Nephron progenitor cell (in vitro differentiated cells): ENCODE measurements at regions not wholly inside any gene's neighbourhood (a gene's known extent, or its start where the extent isn't known, plus 50 kb on each side); places are given as distances from the start of the nearest gene placed in this dataset.
"Not testable (repeated sequence)": the region's sequence is repeated elsewhere in the genome, so short reads cannot be mapped to it uniquely, and the experiment has no call there.

Experiments used
- DNase-seq: peaks from one replicate; pipeline ENCODE4 v3.0.0; 2021
- H3K27ac Mint-ChIP-seq: 2 replicates; pipeline ENCODE4 v1.8.0; 2021; ENCODE audit warnings: mild to moderate bottlenecking, moderate library complexity, mixed read lengths
- H3K27me3 Mint-ChIP-seq: 2 replicates; pipeline ENCODE4 v1.8.0; 2021; ENCODE audit warnings: mild to moderate bottlenecking, low read depth, mixed read lengths; ENCODE audit not compliant: poor library complexity
- H3K36me3 Mint-ChIP-seq: 2 replicates; pipeline ENCODE4 v1.8.0; 2021; ENCODE audit warnings: low read depth, mixed read lengths
- H3K4me1 Mint-ChIP-seq: 2 replicates; pipeline ENCODE4 v1.8.0; 2021; ENCODE audit warnings: mixed read lengths
- H3K4me3 Mint-ChIP-seq: 2 replicates; pipeline ENCODE4 v1.8.0; 2021; ENCODE audit warnings: mild to moderate bottlenecking, moderate library complexity, mixed read lengths
- H3K9me3 Mint-ChIP-seq: 2 replicates; pipeline ENCODE4 v1.8.0; 2021; ENCODE audit warnings: mild to moderate bottlenecking, moderate library complexity, mixed read lengths
- TF ChIP-seq, protein P1 (sequence below): fragments of 200-600 bp; sonication (generic); IDR thresholded peaks from 2 replicates; pipeline ENCODE4 v1.5.0; 2021; ENCODE audit warnings: antibody characterized with exemption

DNA sequence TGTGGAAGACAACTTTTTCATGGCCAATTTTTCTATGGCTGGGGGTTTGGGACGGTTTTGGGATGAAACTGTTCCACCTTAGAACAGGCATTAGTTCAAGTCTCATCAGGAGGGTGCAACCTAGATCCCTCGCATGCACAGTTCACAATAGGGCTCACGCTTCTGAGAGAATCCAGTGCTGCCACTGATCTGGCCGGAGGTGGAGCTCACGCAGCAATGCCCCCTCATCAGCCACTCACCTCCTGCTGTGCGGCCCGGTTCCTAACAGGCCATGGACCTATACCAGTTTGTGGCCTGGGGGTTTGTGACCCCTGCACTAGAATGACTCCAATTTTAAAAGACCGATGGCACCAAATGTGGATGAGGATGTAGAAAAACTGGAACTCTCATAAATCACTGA lies 127.2 kb upstream of the IER5L start:
- Mint-ChIP-seq H3K36me3 (peaks cover 24% of the 10 kb centered on the region), H3K4me3 (no peak overlapping the region), H3K27me3 (peaks cover 6% of the 10 kb centered on the region), H3K27ac (peak overlapping the region; percentile 32), H3K9me3 (peaks cover 46% of the 10 kb centered on the region), H3K4me1 (peaks cover 7% of the 10 kb centered on the region)
- TF ChIP-seq, protein P1, sequence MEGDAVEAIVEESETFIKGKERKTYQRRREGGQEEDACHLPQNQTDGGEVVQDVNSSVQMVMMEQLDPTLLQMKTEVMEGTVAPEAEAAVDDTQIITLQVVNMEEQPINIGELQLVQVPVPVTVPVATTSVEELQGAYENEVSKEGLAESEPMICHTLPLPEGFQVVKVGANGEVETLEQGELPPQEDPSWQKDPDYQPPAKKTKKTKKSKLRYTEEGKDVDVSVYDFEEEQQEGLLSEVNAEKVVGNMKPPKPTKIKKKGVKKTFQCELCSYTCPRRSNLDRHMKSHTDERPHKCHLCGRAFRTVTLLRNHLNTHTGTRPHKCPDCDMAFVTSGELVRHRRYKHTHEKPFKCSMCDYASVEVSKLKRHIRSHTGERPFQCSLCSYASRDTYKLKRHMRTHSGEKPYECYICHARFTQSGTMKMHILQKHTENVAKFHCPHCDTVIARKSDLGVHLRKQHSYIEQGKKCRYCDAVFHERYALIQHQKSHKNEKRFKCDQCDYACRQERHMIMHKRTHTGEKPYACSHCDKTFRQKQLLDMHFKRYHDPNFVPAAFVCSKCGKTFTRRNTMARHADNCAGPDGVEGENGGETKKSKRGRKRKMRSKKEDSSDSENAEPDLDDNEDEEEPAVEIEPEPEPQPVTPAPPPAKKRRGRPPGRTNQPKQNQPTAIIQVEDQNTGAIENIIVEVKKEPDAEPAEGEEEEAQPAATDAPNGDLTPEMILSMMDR: no peak
- no peak for DNase-seq

DNA sequence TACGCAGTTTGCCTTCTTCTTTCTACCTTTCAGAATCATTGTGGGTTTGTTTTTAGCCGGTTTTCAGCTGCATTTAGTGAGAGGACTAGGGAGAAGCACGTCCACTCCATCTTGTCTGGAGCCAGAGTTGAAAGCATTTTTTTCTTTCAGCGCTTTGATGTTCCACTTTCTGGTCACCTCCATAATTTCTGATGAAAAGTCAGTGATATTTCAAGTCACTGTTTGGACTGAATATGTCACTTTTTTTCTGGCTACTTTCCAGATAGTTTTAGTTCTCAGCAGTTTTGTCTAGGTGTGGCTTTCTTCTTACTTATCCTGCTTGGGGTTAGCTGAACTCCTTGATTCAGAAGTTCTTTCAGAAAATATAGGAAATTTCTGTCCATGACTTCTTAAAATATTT lies 123.9 kb upstream of the IER5L start:
- Mint-ChIP-seq H3K27ac (no peak overlapping the region), H3K4me1 (peaks cover 7% of the 10 kb centered on the region), H3K9me3 (peaks cover 66% of the 10 kb centered on the region), H3K36me3 (peaks cover 24% of the 10 kb centered on the region), H3K4me3 (no peak overlapping the region), H3K27me3 (peaks cover 15% of the 10 kb centered on the region)
- TF ChIP-seq, protein P1: no peak
- DNase-seq: no peak

DNA sequence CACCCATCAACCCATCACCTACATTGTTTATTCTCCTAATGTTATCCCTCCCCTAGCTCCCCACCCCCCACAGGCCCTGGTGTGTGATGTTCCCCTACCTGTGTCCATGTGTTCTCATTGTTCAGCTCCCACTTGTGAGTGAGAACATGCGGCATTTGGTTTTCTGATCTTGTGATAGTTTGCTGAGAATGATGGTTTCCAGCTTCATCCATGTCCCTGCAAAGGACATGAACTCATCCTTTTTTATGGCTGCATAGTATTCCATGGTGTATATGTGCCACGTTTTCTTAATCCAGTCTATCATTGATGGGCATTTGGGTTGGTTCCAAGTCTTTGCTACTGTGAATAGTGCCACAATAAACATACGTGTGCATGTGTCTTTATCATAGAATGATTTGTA lies 118.1 kb upstream of the IER5L start:
- H3K4me1 Mint-ChIP-seq, H3K27ac Mint-ChIP-seq, DNase-seq, H3K4me3 Mint-ChIP-seq, H3K36me3 Mint-ChIP-seq: not testable (repeated sequence)
- H3K27me3 Mint-ChIP-seq: peaks cover 17% of the 10 kb centered on the region
- peaks cover 71% of the 10 kb centered on the region for H3K9me3 Mint-ChIP-seq

DNA sequence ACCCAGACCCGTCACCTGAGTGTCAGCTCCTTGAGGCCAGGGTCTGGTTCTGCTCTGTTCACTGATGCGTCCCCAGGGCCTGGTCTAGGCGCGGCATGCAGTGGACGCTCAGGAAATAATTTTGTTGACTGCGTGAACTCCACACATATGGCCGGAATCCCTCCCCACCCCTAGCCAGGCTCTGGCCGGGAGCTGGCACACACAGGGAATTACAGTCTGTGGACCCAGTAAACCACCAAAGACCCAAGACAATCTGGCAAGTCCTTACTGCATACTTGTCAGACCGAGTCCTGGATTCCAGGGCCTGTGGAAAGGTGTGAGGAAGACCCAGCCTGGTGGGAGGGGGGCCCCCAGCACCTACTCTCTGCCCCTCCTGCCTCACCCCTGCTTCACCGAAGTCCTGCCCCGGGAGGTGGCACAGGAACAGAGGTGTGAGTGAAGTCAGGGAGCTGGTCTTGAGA lies 113.0 kb upstream of the IER5L start:
- Mint-ChIP-seq H3K27ac (no peak overlapping the region), H3K4me3 (no peak overlapping the region), H3K9me3 (peaks cover 24% of the 10 kb centered on the region), H3K4me1 (peaks cover 37% of the 10 kb centered on the region), H3K36me3 (no peaks in the 10 kb centered on the region), H3K27me3 (peaks cover 9% of the 10 kb centered on the region)
- DNase-seq: no peak
- TF ChIP-seq, protein P1: no peak

DNA sequence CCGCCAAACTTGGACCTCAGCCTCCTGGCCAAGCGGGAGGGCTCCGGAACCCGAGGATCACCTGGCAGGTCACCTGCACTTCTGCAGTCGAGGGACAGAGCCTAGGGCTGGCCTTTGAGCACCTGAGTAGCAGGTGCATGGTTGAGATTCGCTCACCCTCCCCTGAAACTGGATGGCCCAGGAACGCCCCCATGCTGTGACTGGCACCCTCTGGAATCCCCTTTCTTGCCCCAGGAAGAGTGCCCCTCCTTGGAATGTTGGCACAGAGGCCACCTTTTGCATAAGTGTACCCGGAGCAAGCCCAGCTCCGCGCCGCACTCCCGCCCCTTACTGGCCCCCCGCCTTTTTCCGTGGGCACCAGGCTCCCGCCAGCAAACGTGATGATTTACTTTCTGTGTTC lies 112.5 kb upstream of the IER5L start:
- no peak overlapping the region for H3K4me3 Mint-ChIP-seq
- peaks cover 12% of the 10 kb centered on the region for H3K27me3 Mint-ChIP-seq
- TF ChIP-seq, protein P1: no peak
- no peak for DNase-seq
- no peaks in the 10 kb centered on the region for H3K36me3 Mint-ChIP-seq
- peaks cover 19% of the 10 kb centered on the region for H3K9me3 Mint-ChIP-seq
- no peak overlapping the region for H3K27ac Mint-ChIP-seq
- peaks cover 42% of the 10 kb centered on the region for H3K4me1 Mint-ChIP-seq

DNA sequence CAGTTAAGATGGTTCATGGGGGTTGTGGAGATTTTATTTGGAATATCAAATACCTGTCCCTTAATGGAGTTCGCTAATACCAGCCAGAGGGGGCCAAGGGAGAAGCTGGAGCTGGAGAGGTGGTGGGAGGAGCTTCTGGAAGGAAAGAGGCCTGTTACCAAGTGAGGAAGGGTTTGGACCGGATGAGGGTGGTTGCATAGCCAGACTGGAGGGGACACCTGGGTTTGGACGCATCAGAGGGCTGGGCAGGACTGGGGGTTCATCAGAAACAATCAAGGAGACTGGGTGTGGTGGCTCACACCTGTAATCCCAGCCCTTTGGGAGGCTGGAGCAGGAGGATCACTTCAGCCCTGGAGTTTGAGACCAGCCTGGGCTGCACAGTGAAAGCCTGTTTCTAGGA lies 111.8 kb upstream of the IER5L start:
- Mint-ChIP-seq H3K27ac (peak overlapping the region; percentile 34), H3K4me1 (peaks cover 49% of the 10 kb centered on the region), H3K9me3 (peaks cover 12% of the 10 kb centered on the region), H3K36me3 (no peaks in the 10 kb centered on the region), H3K27me3 (peaks cover 13% of the 10 kb centered on the region), H3K4me3 (no peak overlapping the region)
- TF ChIP-seq, protein P1: no peak
- no peak for DNase-seq
